ENCODE measurements at regions not wholly inside any gene's neighbourhood (a gene's known extent, or its start where the extent isn't known, plus 50 kb on each side); places are given as distances from the start of the nearest gene placed in this dataset.

GRCh38 chr12:83378186-83378727, 691.6 kb downstream of the TMTC2 start:
- Histone ChIP-seq H3K9ac (ENCODE audit: insufficient read length, low read depth) (no peak overlapping the region), H3K4me3 (ENCODE audit: insufficient read length, low read depth) (no peak overlapping the region), H3K9me3 (ENCODE audit: insufficient read depth, low read length) (0 out of 2 replicates have a peak, but pooled peaks cover 5% of the 10 kb centered on the region), H3K36me3 (ENCODE audit: insufficient read depth, insufficient read length, low read length) (no peaks in the 10 kb centered on the region), H3K4me1 (ENCODE audit: insufficient read depth, insufficient read length) (no peaks in the 10 kb centered on the region), H3K27me3 (ENCODE audit: insufficient read depth, insufficient read length) (no peaks in the 10 kb centered on the region)
- TF ChIP-seq SUZ12 (IDR thresholded peaks at IDR 0.05; ENCODE audit: extremely low read depth, insufficient read depth, insufficient read length), result no peak
- TF ChIP-seq ZNF274 (IDR thresholded peaks at IDR 0.05; ENCODE audit: low read depth, low read length), result no peak
- no peak for TF ChIP-seq YY1 (IDR thresholded peaks at IDR 0.05; ENCODE audit: insufficient read depth, insufficient read length)
- DNase-seq (ENCODE audit: low read depth, low spot score), result no peak

DNA sequence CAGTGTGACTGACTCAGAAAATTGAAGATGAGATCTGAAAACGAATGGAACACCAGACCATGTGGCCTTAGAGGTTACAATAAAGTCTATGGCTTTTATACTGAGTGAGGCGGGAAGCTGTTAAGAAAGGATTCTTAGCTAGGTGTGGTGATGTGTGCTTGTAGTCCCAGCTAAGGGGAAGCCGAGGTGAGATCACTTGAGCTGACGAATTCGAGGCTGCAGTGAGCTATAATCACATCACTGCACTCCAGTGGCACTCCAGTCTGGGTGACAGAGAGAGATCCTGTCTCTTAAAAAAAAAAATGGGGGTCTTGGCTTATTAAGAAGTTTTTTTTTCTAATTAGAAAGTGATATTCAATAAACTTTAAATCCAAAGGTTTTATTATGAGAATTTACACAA, 678.6 kb downstream of the TMTC2 start:
- TF ChIP-seq ZNF274 (IDR thresholded peaks at IDR 0.05; ENCODE audit: low read depth, low read length), result no peak
- no peak for TF ChIP-seq SUZ12 (IDR thresholded peaks at IDR 0.05; ENCODE audit: extremely low read depth, insufficient read depth, insufficient read length)
- TF ChIP-seq YY1 (IDR thresholded peaks at IDR 0.05; ENCODE audit: insufficient read depth, insufficient read length), result no peak

GRCh38 chr12:83361475-83361874, 674.8 kb downstream of the TMTC2 start:
- H3K36me3 ChIP-seq (ENCODE audit: insufficient read depth, insufficient read length, low read length), result no peaks in the 10 kb centered on the region
- no peak overlapping the region for H3K9ac ChIP-seq (ENCODE audit: insufficient read length, low read depth)
- DNase-seq (ENCODE audit: low read depth, low spot score), result no peak
- H3K9me3 ChIP-seq (ENCODE audit: insufficient read depth, low read length), result no peaks in the 10 kb centered on the region
- no peak overlapping the region for H3K4me3 ChIP-seq (ENCODE audit: insufficient read length, low read depth)
- no peaks in the 10 kb centered on the region for H3K27me3 ChIP-seq (ENCODE audit: insufficient read depth, insufficient read length)
- TF ChIP-seq YY1 (IDR thresholded peaks at IDR 0.05; ENCODE audit: insufficient read depth, insufficient read length), result no peak
- TF ChIP-seq SUZ12 (IDR thresholded peaks at IDR 0.05; ENCODE audit: extremely low read depth, insufficient read depth, insufficient read length), result no peak
- TF ChIP-seq ZNF274 (IDR thresholded peaks at IDR 0.05; ENCODE audit: low read depth, low read length), result no peak
- H3K4me1 ChIP-seq (ENCODE audit: insufficient read depth, insufficient read length), result no peaks in the 10 kb centered on the region

More for the DNA sequence above, 678.6 kb downstream of the TMTC2 start:
- no peaks in the 10 kb centered on the region for H3K36me3 ChIP-seq (ENCODE audit: insufficient read depth, insufficient read length, low read length)
- H3K27me3 ChIP-seq (ENCODE audit: insufficient read depth, insufficient read length), result no peaks in the 10 kb centered on the region
- H3K9ac ChIP-seq (ENCODE audit: insufficient read length, low read depth), result no peak overlapping the region
- no peaks in the 10 kb centered on the region for H3K4me1 ChIP-seq (ENCODE audit: insufficient read depth, insufficient read length)
- H3K4me3 ChIP-seq (ENCODE audit: insufficient read length, low read depth), result no peak overlapping the region
- no peak for DNase-seq (ENCODE audit: low read depth, low spot score)
- H3K9me3 ChIP-seq (ENCODE audit: insufficient read depth, low read length), result no peaks in the 10 kb centered on the region

GRCh38 chr12:83361071-83361470, 674.4 kb downstream of the TMTC2 start:
- Histone ChIP-seq H3K36me3 (ENCODE audit: insufficient read depth, insufficient read length, low read length) (no peaks in the 10 kb centered on the region), H3K4me3 (ENCODE audit: insufficient read length, low read depth) (no peak overlapping the region), H3K9ac (ENCODE audit: insufficient read length, low read depth) (no peak overlapping the region), H3K27me3 (ENCODE audit: insufficient read depth, insufficient read length) (no peaks in the 10 kb centered on the region), H3K4me1 (ENCODE audit: insufficient read depth, insufficient read length) (no peaks in the 10 kb centered on the region), H3K9me3 (ENCODE audit: insufficient read depth, low read length) (no peaks in the 10 kb centered on the region)
- TF ChIP-seq SUZ12 (IDR thresholded peaks at IDR 0.05; ENCODE audit: extremely low read depth, insufficient read depth, insufficient read length), result no peak
- no peak for TF ChIP-seq YY1 (IDR thresholded peaks at IDR 0.05; ENCODE audit: insufficient read depth, insufficient read length)
- DNase-seq (ENCODE audit: low read depth, low spot score), result no peak

DNA sequence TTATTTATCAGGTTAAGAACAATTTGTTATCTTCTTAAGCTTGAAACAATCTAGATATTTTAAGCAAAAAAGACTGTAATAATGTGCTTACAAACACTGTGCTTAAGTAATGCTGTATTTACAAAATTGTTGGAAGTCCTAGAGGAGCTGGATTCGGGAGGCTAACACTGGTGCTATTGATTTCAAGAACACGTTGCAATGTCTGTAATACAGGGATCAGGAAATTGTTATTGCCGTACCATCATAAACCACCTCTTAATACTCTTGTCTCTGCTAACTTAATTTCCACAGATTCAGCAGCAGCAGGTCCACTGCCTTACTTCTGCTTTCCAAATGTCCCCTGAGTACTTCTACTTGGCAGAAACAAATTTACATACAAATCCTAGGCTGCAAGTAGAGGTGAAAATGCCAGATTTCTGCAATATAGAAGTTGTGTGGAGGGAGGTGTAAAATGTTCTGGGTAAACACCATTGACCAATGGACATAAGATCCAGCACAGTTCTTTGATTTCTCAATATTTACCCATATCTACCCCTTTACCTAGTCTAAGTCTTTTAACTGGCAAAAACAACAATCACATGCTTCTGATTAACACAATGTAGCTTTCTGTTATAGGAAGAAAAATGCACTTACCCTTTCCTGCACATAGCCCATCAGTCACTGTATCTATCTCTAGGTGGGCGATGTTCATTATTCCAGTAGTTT, 663.4 kb downstream of the TMTC2 start:
- H3K4me3 ChIP-seq (ENCODE audit: insufficient read length, low read depth), result no peak overlapping the region
- no peak for DNase-seq (ENCODE audit: low read depth, low spot score)
- no peak overlapping the region for H3K9ac ChIP-seq (ENCODE audit: insufficient read length, low read depth)
- no peaks in the 10 kb centered on the region for H3K4me1 ChIP-seq (ENCODE audit: insufficient read depth, insufficient read length)
- no peaks in the 10 kb centered on the region for H3K27me3 ChIP-seq (ENCODE audit: insufficient read depth, insufficient read length)
- H3K9me3 ChIP-seq (ENCODE audit: insufficient read depth, low read length), result no peaks in the 10 kb centered on the region
- TF ChIP-seq SUZ12 (IDR thresholded peaks at IDR 0.05; ENCODE audit: extremely low read depth, insufficient read depth, insufficient read length) (no peak), YY1 (IDR thresholded peaks at IDR 0.05; ENCODE audit: insufficient read depth, insufficient read length) (no peak), ZNF274 (IDR thresholded peaks at IDR 0.05; ENCODE audit: low read depth, low read length) (no peak)
- H3K36me3 ChIP-seq (ENCODE audit: insufficient read depth, insufficient read length, low read length), result no peaks in the 10 kb centered on the region

- Histone ChIP-seq H3K27me3 (ENCODE audit: insufficient read depth, insufficient read length) (no peaks in the 10 kb centered on the region), H3K9me3 (ENCODE audit: insufficient read depth, low read length) (peaks cover 8% of the 10 kb centered on the region; the same call in 1 of the 2 replicates), H3K4me3 (ENCODE audit: insufficient read length, low read depth) (no peak overlapping the region), H3K36me3 (ENCODE audit: insufficient read depth, insufficient read length, low read length) (no peaks in the 10 kb centered on the region), H3K4me1 (ENCODE audit: insufficient read depth, insufficient read length) (no peaks in the 10 kb centered on the region), H3K9ac (ENCODE audit: insufficient read length, low read depth) (no peak overlapping the region)
- no peak for DNase-seq (ENCODE audit: low read depth, low spot score)
- TF ChIP-seq ZNF274 (IDR thresholded peaks at IDR 0.05; ENCODE audit: low read depth, low read length), result no peak
- no peak for TF ChIP-seq SUZ12 (IDR thresholded peaks at IDR 0.05; ENCODE audit: extremely low read depth, insufficient read depth, insufficient read length)
- TF ChIP-seq YY1 (IDR thresholded peaks at IDR 0.05; ENCODE audit: insufficient read depth, insufficient read length), result no peak
Measured at GRCh38 chr12:83346333-83346732, 659.6 kb downstream of the TMTC2 start.

DNA sequence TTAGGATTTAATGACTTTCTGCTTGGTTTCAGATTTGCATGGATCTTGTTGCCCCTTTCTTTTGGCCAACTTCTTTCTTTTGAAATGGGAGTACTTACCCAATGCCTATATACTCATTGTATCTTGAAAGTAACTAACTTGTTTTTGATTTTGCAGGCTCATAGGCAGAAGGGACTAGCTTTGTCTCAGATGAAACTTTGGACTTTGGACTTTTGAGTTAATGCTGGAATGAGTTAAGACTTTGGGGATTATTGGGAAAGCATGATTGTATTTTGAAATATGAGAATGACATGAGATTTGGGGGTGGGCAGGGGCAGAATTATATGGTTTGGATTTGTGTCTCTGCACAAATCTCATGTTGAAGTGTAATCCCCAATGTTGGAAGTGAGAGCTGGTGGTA, 657.1 kb downstream of the TMTC2 start:
- TF ChIP-seq ZNF274 (IDR thresholded peaks at IDR 0.05; ENCODE audit: low read depth, low read length) (no peak), SUZ12 (IDR thresholded peaks at IDR 0.05; ENCODE audit: extremely low read depth, insufficient read depth, insufficient read length) (no peak), YY1 (IDR thresholded peaks at IDR 0.05; ENCODE audit: insufficient read depth, insufficient read length) (no peak)
- no peak for DNase-seq (ENCODE audit: low read depth, low spot score)
- Histone ChIP-seq H3K4me1 (ENCODE audit: insufficient read depth, insufficient read length) (no peaks in the 10 kb centered on the region), H3K27me3 (ENCODE audit: insufficient read depth, insufficient read length) (no peaks in the 10 kb centered on the region), H3K4me3 (ENCODE audit: insufficient read length, low read depth) (no peak overlapping the region), H3K9ac (ENCODE audit: insufficient read length, low read depth) (no peak overlapping the region), H3K36me3 (ENCODE audit: insufficient read depth, insufficient read length, low read length) (no peaks in the 10 kb centered on the region), H3K9me3 (ENCODE audit: insufficient read depth, low read length) (peaks cover 8% of the 10 kb centered on the region; the same call in 1 of the 2 replicates)
